Liver (tissue), 8 donors: ENCODE measurements at regions not wholly inside any gene's neighbourhood (a gene's known extent, or its start where the extent isn't known, plus 50 kb on each side); places are given as distances from the start of the nearest gene placed in this dataset.

Source experiments
- DNase-seq: peaks from one replicate; pipeline ENCODE4 v3.0.0-alpha.2; 2017; ENCODE audit warnings: low spot score
- H3K27ac ChIP-seq, 2 donors: one replicate each; pipeline ENCODE4 v1.7.0; 2013; ENCODE audit warnings: inconsistent platforms in 2 of 2, low read length in 2 of 2, control low read depth in 1 of 2, low read depth in 1 of 2, mild to moderate bottlenecking in 1 of 2
- H3K27me3 ChIP-seq, 4 donors: one replicate each; pipeline versions ENCODE4 v1.6.1 to v1.7.0; 2013; ENCODE audit warnings: low read length in 3 of 4, inconsistent platforms in 1 of 4, mild to moderate bottlenecking in 1 of 4, moderate library complexity in 1 of 4; ENCODE audit not compliant: control insufficient read depth in 4 of 4, insufficient read depth in 4 of 4
- H3K36me3 ChIP-seq, 4 donors: one replicate each; pipeline versions ENCODE4 v1.6.1 to v1.7.0; 2013; ENCODE audit warnings: low read length in 3 of 4, mild to moderate bottlenecking in 3 of 4, low read depth in 1 of 4, moderate library complexity in 1 of 4; ENCODE audit not compliant: control insufficient read depth in 4 of 4, insufficient read depth in 3 of 4
- H3K4me1 ChIP-seq, 4 donors: one replicate each; pipeline versions ENCODE4 v1.6.1 to v1.7.0; 2013; ENCODE audit warnings: low read length in 3 of 4, mild to moderate bottlenecking in 3 of 4, moderate library complexity in 1 of 4; ENCODE audit not compliant: control insufficient read depth in 4 of 4, insufficient read depth in 4 of 4
- H3K4me3 ChIP-seq, 3 donors: one replicate each; pipeline versions ENCODE4 v1.6.1 to v1.7.0; 2013; ENCODE audit warnings: low read length in 3 of 3, control low read depth in 1 of 3, low read depth in 1 of 3, mild to moderate bottlenecking in 1 of 3
- H3K9ac ChIP-seq, 2 donors: one replicate each; pipeline ENCODE4 v1.7.0; 2013; ENCODE audit warnings: low read length in 2 of 2, mild to moderate bottlenecking in 2 of 2, moderate library complexity in 2 of 2, control low read depth in 1 of 2, low read depth in 1 of 2
- H3K9me3 ChIP-seq, 4 donors: one replicate each; pipeline versions ENCODE4 v1.6.1 to v1.7.0; 2013; ENCODE audit warnings: low read length in 3 of 4; ENCODE audit not compliant: control insufficient read depth in 4 of 4
- ATF3 ChIP-seq: IDR thresholded peaks from 2 replicates; pipeline ENCODE4 v1.6.1; 2016; ENCODE audit warnings: antibody characterized with exemption
- CTCF ChIP-seq: fragments of 150-350 bp; IDR thresholded peaks from 2 replicates; pipeline ENCODE4 v1.5.1; 2017; ENCODE audit warnings: improper control_type of control experiment, low read depth, low read length; ENCODE audit not compliant: missing input control
- EGR1 ChIP-seq, 2 donors: IDR thresholded peaks; 2 replicates each; pipeline ENCODE4 v1.6.1; 2016 to 2018; ENCODE audit warnings: antibody characterized with exemption in 2 of 2, low read depth in 2 of 2
- FOXA2 ChIP-seq: IDR thresholded peaks from 2 replicates; pipeline ENCODE4 v1.6.1; 2016; ENCODE audit warnings: antibody characterized with exemption
- GABPA ChIP-seq, 2 donors: IDR thresholded peaks in 1 of 2; conservative IDR thresholded peaks in 1 of 2; 2 replicates each; pipeline ENCODE4 v1.6.1; 2016; ENCODE audit warnings: antibody characterized with exemption in 2 of 2, mild to moderate bottlenecking in 1 of 2, moderate library complexity in 1 of 2
- HNF4A ChIP-seq, 2 donors: conservative IDR thresholded peaks; 2 replicates each; pipeline ENCODE4 v1.6.1; 2016; ENCODE audit warnings: antibody characterized with exemption in 2 of 2, mild to moderate bottlenecking in 2 of 2
- HNF4G ChIP-seq: IDR thresholded peaks from 2 replicates; pipeline ENCODE4 v1.6.1; 2016; ENCODE audit warnings: antibody characterized with exemption
- JUND ChIP-seq, 2 donors: IDR thresholded peaks; 2 replicates each; pipeline ENCODE4 v1.6.1; 2016; ENCODE audit warnings: antibody characterized with exemption in 2 of 2
- MAX ChIP-seq: IDR thresholded peaks from 2 replicates; pipeline ENCODE4 v1.6.1; 2016; ENCODE audit warnings: antibody characterized with exemption
- NR2F2 ChIP-seq: IDR thresholded peaks from 2 replicates; pipeline ENCODE4 v1.6.1; 2016; ENCODE audit warnings: antibody characterized with exemption
- RAD21 ChIP-seq, 2 donors: IDR thresholded peaks; 2 replicates each; pipeline ENCODE4 v1.6.1; 2016; ENCODE audit warnings: antibody characterized with exemption in 2 of 2, mild to moderate bottlenecking in 2 of 2
- TAF1 ChIP-seq: conservative IDR thresholded peaks from 2 replicates; pipeline ENCODE4 v1.6.1; 2016; ENCODE audit warnings: antibody characterized with exemption, mild to moderate bottlenecking
- ZBTB33 ChIP-seq: IDR thresholded peaks from 2 replicates; pipeline ENCODE4 v1.6.1; 2016; ENCODE audit warnings: antibody characterized with exemption
- WGBS: extraction: QIAGEN DNeasy Blood & Tissue Kit; methylation state at CpG from one replicate; pipeline ENCODE4 v1.1.7; 2013; 5-methylcytosine and 5-hydroxymethylcytosine counted together
- TF ChIP-seq, protein P1 (sequence below): IDR thresholded peaks from 2 replicates; pipeline ENCODE4 v1.6.1; 2016; ENCODE audit warnings: antibody characterized with exemption, mild to moderate bottlenecking
- donor health status: healthy.
- donor health status: healthy.
- donor health status: healthy.
- donor health status: healthy.
- donor health status: healthy.

GRCh38 chr11:105315287-105315686, 175.7 kb upstream of the CARD18 start:
- TF ChIP-seq TAF1 (no peak), HNF4A (conservative IDR thresholded peaks at IDR 0.05) (no peak), FOXA2 (no peak), ATF3 (no peak), ZBTB33 (no peak), RAD21 (IDR thresholded peaks at IDR 0.05) (no peak), EGR1 (IDR thresholded peaks at IDR 0.05; ENCODE audit: low read depth in 2 of 2) (no peak), GABPA (IDR thresholded peaks at IDR 0.05 in 1 of 2, conservative IDR thresholded peaks at IDR 0.05 in 1 of 2) (no peak), MAX (no peak), HNF4G (no peak)
- TF ChIP-seq, protein P1, sequence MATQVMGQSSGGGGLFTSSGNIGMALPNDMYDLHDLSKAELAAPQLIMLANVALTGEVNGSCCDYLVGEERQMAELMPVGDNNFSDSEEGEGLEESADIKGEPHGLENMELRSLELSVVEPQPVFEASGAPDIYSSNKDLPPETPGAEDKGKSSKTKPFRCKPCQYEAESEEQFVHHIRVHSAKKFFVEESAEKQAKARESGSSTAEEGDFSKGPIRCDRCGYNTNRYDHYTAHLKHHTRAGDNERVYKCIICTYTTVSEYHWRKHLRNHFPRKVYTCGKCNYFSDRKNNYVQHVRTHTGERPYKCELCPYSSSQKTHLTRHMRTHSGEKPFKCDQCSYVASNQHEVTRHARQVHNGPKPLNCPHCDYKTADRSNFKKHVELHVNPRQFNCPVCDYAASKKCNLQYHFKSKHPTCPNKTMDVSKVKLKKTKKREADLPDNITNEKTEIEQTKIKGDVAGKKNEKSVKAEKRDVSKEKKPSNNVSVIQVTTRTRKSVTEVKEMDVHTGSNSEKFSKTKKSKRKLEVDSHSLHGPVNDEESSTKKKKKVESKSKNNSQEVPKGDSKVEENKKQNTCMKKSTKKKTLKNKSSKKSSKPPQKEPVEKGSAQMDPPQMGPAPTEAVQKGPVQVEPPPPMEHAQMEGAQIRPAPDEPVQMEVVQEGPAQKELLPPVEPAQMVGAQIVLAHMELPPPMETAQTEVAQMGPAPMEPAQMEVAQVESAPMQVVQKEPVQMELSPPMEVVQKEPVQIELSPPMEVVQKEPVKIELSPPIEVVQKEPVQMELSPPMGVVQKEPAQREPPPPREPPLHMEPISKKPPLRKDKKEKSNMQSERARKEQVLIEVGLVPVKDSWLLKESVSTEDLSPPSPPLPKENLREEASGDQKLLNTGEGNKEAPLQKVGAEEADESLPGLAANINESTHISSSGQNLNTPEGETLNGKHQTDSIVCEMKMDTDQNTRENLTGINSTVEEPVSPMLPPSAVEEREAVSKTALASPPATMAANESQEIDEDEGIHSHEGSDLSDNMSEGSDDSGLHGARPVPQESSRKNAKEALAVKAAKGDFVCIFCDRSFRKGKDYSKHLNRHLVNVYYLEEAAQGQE = no peak
- 73% methylated on average over 2 of the region's 2 CpGs for WGBS
- Histone ChIP-seq H3K27ac (no peak overlapping the region), H3K4me1 (no peaks in the 10 kb centered on the region), H3K4me3 (no peak overlapping the region), H3K36me3 (no peaks in the 10 kb centered on the region), H3K9ac (no peak overlapping the region), H3K27me3 (no peaks in the 10 kb centered on the region), H3K9me3 (no peaks in the 10 kb centered on the region)
- DNase-seq = no peak

DNA sequence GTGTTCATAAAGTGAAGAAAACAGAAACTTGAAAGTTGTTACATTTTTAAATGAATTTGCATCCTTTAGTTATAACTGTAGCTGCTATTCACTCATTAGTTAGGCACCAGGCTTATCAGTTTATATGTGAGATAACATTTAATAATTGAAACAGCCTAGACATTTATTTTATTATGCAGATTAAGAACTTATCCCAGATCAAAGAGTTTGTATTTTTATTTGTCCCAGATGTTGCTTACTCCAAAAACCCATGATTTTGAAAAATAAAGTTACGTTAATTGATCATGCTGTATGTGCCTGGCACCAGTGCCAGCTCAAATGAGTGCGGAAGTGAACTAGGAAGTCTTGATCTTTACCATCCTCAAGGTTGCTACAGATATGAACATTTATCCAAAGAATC, 172.7 kb upstream of the CARD18 start:
- DNase-seq = no peak
- H3K9ac ChIP-seq = no peak overlapping the region
- H3K9me3 ChIP-seq = no peaks in the 10 kb centered on the region
- no peak overlapping the region for H3K27ac ChIP-seq
- no peak overlapping the region for H3K4me3 ChIP-seq
- no peaks in the 10 kb centered on the region for H3K4me1 ChIP-seq
- no peaks in the 10 kb centered on the region for H3K36me3 ChIP-seq
- 77% methylated on average over 2 of the region's 2 CpGs for WGBS
- no peak for TF ChIP-seq HNF4A (conservative IDR thresholded peaks at IDR 0.05)
- TF ChIP-seq HNF4G = no peak
- no peak for TF ChIP-seq RAD21 (IDR thresholded peaks at IDR 0.05)
- TF ChIP-seq NR2F2 = no peak
- TF ChIP-seq CTCF = no peak
- TF ChIP-seq JUND (IDR thresholded peaks at IDR 0.05) = no peak
- TF ChIP-seq MAX = no peak
- TF ChIP-seq GABPA (IDR thresholded peaks at IDR 0.05 in 1 of 2, conservative IDR thresholded peaks at IDR 0.05 in 1 of 2) = no peak
- no peaks in the 10 kb centered on the region for H3K27me3 ChIP-seq
